Fibroblast of lung (primary cell): ENCODE measurements at regions not wholly inside any gene's neighbourhood (a gene's known extent, or its start where the extent isn't known, plus 50 kb on each side); places are given as distances from the start of the nearest gene placed in this dataset.

Source experiments
- DNase-seq, 2 donors: peaks; one replicate each; pipeline versions ENCODE4 v3.0.0 to v3.0.0-alpha.2; 2010; ENCODE audit warnings: low read depth in 2 of 2
- H2AFZ ChIP-seq: 2 replicates; pipeline ENCODE4 v1.5.1; 2012; ENCODE audit warnings: low read length, control low read depth, inconsistent platforms
- H3K27ac ChIP-seq: 2 replicates; pipeline ENCODE4 v1.5.1; 2011; ENCODE audit warnings: low read length, control low read depth; ENCODE audit not compliant: insufficient read depth
- H3K27me3 ChIP-seq: 2 replicates; pipeline ENCODE4 v1.5.1; 2011; ENCODE audit warnings: mild to moderate bottlenecking, low read length; ENCODE audit not compliant: control insufficient read depth, insufficient read depth
- H3K36me3 ChIP-seq: 2 replicates; pipeline ENCODE4 v1.5.1; 2011; ENCODE audit warnings: low read length; ENCODE audit not compliant: control insufficient read depth, insufficient read depth
- H3K4me1 ChIP-seq: 2 replicates; pipeline ENCODE4 v1.5.1; 2011; ENCODE audit warnings: low read length; ENCODE audit not compliant: control insufficient read depth, insufficient read depth; ENCODE audit errors: extremely low read depth
- H3K4me2 ChIP-seq: 2 replicates; pipeline ENCODE4 v1.5.1; 2011; ENCODE audit warnings: low read length, control low read depth; ENCODE audit not compliant: insufficient read depth; ENCODE audit errors: extremely low read depth
- H3K4me3 ChIP-seq, 4 experiments: fragments of 200-600 bp in 1 of 4; sonication (generic) in 1 of 4; replicated peaks in 1 of 4; 2 replicates each; pipeline ENCODE4 v1.5.1; 2011 to 2016; ENCODE audit warnings: low read length in 4 of 4, low read depth in 3 of 4, mild to moderate bottlenecking in 3 of 4, control low read depth in 2 of 4, inconsistent platforms in 1 of 4, mixed read lengths in 1 of 4; ENCODE audit not compliant: insufficient read depth in 1 of 4; ENCODE audit errors: control extremely low read depth in 1 of 4
- H3K79me2 ChIP-seq: 2 replicates; pipeline ENCODE4 v1.5.1; 2012; ENCODE audit warnings: mild to moderate bottlenecking, low read length, inconsistent platforms; ENCODE audit not compliant: control insufficient read depth, insufficient read depth
- H3K9ac ChIP-seq: 2 replicates; pipeline ENCODE4 v1.5.1; 2011; ENCODE audit warnings: mild to moderate bottlenecking, low read length, control low read depth; ENCODE audit not compliant: insufficient read depth
- H3K9me3 ChIP-seq: 2 replicates; pipeline ENCODE4 v1.5.1; 2012; ENCODE audit warnings: low read depth, low read length; ENCODE audit not compliant: control insufficient read depth, insufficient read depth
- H4K20me1 ChIP-seq: 2 replicates; pipeline ENCODE4 v1.5.1; 2011; ENCODE audit warnings: low read length; ENCODE audit not compliant: control insufficient read depth, insufficient read depth; ENCODE audit errors: extremely low read depth
- EZH2 ChIP-seq: IDR thresholded peaks from 2 replicates; pipeline ENCODE4 v1.5.1; 2012; ENCODE audit warnings: low read length, control low read depth, mild to moderate bottlenecking; ENCODE audit errors: missing control alignments
- TF ChIP-seq, protein P1 (sequence below), 2 donors: IDR thresholded peaks in 1 of 2; conservative IDR thresholded peaks in 1 of 2; 1 replicate in 1 of 2; 2 replicates in 1 of 2; pipeline ENCODE4 v1.5.1; 2011 to 2012; ENCODE audit warnings: low read length in 2 of 2, control low read depth in 1 of 2, inconsistent platforms in 1 of 2, low read depth in 1 of 2, mild to moderate bottlenecking in 1 of 2

GRCh38 chr20:51906049-51906448, 103.7 kb upstream of the SALL4 start:
- DNase-seq: no peak
- H3K27me3 ChIP-seq: no peaks in the 10 kb centered on the region
- no peaks in the 10 kb centered on the region for H3K9me3 ChIP-seq
- no peak for TF ChIP-seq EZH2
- TF ChIP-seq, protein P1, sequence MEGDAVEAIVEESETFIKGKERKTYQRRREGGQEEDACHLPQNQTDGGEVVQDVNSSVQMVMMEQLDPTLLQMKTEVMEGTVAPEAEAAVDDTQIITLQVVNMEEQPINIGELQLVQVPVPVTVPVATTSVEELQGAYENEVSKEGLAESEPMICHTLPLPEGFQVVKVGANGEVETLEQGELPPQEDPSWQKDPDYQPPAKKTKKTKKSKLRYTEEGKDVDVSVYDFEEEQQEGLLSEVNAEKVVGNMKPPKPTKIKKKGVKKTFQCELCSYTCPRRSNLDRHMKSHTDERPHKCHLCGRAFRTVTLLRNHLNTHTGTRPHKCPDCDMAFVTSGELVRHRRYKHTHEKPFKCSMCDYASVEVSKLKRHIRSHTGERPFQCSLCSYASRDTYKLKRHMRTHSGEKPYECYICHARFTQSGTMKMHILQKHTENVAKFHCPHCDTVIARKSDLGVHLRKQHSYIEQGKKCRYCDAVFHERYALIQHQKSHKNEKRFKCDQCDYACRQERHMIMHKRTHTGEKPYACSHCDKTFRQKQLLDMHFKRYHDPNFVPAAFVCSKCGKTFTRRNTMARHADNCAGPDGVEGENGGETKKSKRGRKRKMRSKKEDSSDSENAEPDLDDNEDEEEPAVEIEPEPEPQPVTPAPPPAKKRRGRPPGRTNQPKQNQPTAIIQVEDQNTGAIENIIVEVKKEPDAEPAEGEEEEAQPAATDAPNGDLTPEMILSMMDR (conservative IDR thresholded peaks at IDR 0.05 in 1 of 2, IDR thresholded peaks at IDR 0.05 in 1 of 2; ENCODE audit: low read depth in 1 of 2, low read length in 2 of 2): no peak
- peaks cover 4% of the 10 kb centered on the region for H3K4me1 ChIP-seq
- no peak overlapping the region for H3K9ac ChIP-seq
- H4K20me1 ChIP-seq: no peaks in the 10 kb centered on the region
- no peak overlapping the region for H3K27ac ChIP-seq
- H3K4me3 ChIP-seq: no peak overlapping the region
- no peaks in the 10 kb centered on the region for H3K79me2 ChIP-seq
- H2AFZ ChIP-seq: no peak overlapping the region
- H3K36me3 ChIP-seq: no peaks in the 10 kb centered on the region
- H3K4me2 ChIP-seq: no peak overlapping the region

GRCh38 chr20:51902933-51903332, 100.6 kb upstream of the SALL4 start:
- H3K4me3 ChIP-seq: no peak overlapping the region
- H3K4me2 ChIP-seq: no peak overlapping the region
- no peak for DNase-seq
- H3K36me3 ChIP-seq: no peaks in the 10 kb centered on the region
- H4K20me1 ChIP-seq: no peaks in the 10 kb centered on the region
- no peaks in the 10 kb centered on the region for H3K9me3 ChIP-seq
- no peak overlapping the region for H3K9ac ChIP-seq
- no peak overlapping the region for H3K27ac ChIP-seq
- TF ChIP-seq EZH2: no peak
- TF ChIP-seq, protein P1 (conservative IDR thresholded peaks at IDR 0.05 in 1 of 2, IDR thresholded peaks at IDR 0.05 in 1 of 2; ENCODE audit: low read depth in 1 of 2, low read length in 2 of 2): no peak
- H2AFZ ChIP-seq: no peak overlapping the region
- H3K27me3 ChIP-seq: no peaks in the 10 kb centered on the region
- no peaks in the 10 kb centered on the region for H3K79me2 ChIP-seq
- no peaks in the 10 kb centered on the region for H3K4me1 ChIP-seq

DNA sequence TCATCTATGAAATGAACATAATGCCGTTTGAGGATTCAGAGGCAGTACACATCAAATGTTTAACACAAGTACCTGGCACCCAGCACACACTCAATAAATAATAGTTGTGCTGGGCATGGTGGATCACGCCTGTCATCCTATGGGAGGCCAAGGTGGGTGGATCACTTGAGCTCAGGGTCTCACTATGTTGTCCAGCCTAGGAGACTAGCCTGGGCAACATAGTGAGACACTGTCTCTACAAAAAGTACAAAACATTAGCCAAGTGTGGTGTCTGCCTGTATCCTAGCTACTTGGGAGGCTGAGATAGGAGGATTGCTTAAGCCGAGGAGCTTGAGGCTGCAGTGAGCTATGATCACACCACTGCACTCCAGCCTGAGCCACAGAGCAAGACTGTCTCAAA, 98.1 kb upstream of the SALL4 start:
- no peaks in the 10 kb centered on the region for H3K4me1 ChIP-seq
- H3K27ac ChIP-seq: no peak overlapping the region
- no peaks in the 10 kb centered on the region for H3K9me3 ChIP-seq
- no peaks in the 10 kb centered on the region for H3K79me2 ChIP-seq
- no peaks in the 10 kb centered on the region for H4K20me1 ChIP-seq
- no peaks in the 10 kb centered on the region for H3K36me3 ChIP-seq
- no peak overlapping the region for H3K4me3 ChIP-seq
- H3K9ac ChIP-seq: no peak overlapping the region
- TF ChIP-seq, protein P1 (conservative IDR thresholded peaks at IDR 0.05 in 1 of 2, IDR thresholded peaks at IDR 0.05 in 1 of 2; ENCODE audit: low read depth in 1 of 2, low read length in 2 of 2): no peak
- TF ChIP-seq EZH2: no peak
- no peak overlapping the region for H2AFZ ChIP-seq
- H3K4me2 ChIP-seq: no peak overlapping the region
- DNase-seq: no peak
- no peaks in the 10 kb centered on the region for H3K27me3 ChIP-seq
